ENCODE measurements at regions not wholly inside any gene's neighbourhood (a gene's known extent, or its start where the extent isn't known, plus 50 kb on each side); places are given as distances from the start of the nearest gene placed in this dataset.
"Not testable (repeated sequence)": the region's sequence is repeated elsewhere in the genome, so short reads cannot be mapped to it uniquely, and the experiment has no call there.

- Histone ChIP-seq H3K27me3 (ENCODE audit: insufficient read depth, poor library complexity, severe bottlenecking) (no peaks in the 10 kb centered on the region), H3K27ac (replicated peaks) (no peak overlapping the region), H3K4me3 (replicated peaks; ENCODE audit: insufficient read depth, low read length) (no peak overlapping the region)
- no peak for TF ChIP-seq POLR2AphosphoS5 (IDR thresholded peaks at IDR 0.05; ENCODE audit: low read depth)
- TF ChIP-seq, protein P1, sequence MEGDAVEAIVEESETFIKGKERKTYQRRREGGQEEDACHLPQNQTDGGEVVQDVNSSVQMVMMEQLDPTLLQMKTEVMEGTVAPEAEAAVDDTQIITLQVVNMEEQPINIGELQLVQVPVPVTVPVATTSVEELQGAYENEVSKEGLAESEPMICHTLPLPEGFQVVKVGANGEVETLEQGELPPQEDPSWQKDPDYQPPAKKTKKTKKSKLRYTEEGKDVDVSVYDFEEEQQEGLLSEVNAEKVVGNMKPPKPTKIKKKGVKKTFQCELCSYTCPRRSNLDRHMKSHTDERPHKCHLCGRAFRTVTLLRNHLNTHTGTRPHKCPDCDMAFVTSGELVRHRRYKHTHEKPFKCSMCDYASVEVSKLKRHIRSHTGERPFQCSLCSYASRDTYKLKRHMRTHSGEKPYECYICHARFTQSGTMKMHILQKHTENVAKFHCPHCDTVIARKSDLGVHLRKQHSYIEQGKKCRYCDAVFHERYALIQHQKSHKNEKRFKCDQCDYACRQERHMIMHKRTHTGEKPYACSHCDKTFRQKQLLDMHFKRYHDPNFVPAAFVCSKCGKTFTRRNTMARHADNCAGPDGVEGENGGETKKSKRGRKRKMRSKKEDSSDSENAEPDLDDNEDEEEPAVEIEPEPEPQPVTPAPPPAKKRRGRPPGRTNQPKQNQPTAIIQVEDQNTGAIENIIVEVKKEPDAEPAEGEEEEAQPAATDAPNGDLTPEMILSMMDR (IDR thresholded peaks at IDR 0.05; ENCODE audit: insufficient read depth, low read length): no peak
- TF ChIP-seq SPI1 (IDR thresholded peaks at IDR 0.05; ENCODE audit: borderline replicate concordance, low read depth): no peak
- TF ChIP-seq GABPA (IDR thresholded peaks at IDR 0.05; ENCODE audit: low read depth): no peak
- TF ChIP-seq REST (IDR thresholded peaks at IDR 0.05; ENCODE audit: insufficient replicate concordance, low read depth): no peak
- no peak for DNase-seq (ENCODE audit: low read depth in 1 of 2, low spot score in 1 of 2)
Observed at GRCh38 chr21:9738527-9738926, 782.9 kb upstream of the TPTE start.

DNA sequence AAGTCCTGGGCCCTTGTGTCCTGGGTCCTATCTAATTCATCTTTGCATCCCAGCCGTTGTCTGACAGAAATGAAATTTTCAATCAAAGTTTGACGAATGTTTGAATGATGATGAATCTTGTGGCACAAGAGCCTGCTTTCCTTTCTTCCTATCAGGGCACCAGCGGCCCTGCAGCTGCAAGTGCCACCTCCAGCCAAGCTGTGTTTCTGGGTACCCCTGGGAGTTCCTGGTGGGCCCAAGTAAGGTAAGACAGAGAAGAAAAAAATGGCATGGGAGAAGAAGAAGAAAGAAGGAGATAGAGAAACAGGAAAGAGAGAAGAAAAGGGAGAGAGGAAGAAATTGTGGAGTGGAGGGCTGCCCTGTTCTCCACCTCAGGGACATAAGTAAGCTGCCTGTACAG, 782.1 kb upstream of the TPTE start:
- no peak for DNase-seq (ENCODE audit: low read depth in 1 of 2, low spot score in 1 of 2)
- no peaks in the 10 kb centered on the region for H3K27me3 ChIP-seq (ENCODE audit: insufficient read depth, poor library complexity, severe bottlenecking)
- TF ChIP-seq POLR2AphosphoS5 (IDR thresholded peaks at IDR 0.05; ENCODE audit: low read depth) (no peak), REST (IDR thresholded peaks at IDR 0.05; ENCODE audit: insufficient replicate concordance, low read depth) (no peak), GABPA (IDR thresholded peaks at IDR 0.05; ENCODE audit: low read depth) (no peak)
- no peak overlapping the region for H3K27ac ChIP-seq (replicated peaks)
- H3K4me3 ChIP-seq (replicated peaks; ENCODE audit: insufficient read depth, low read length): no peak overlapping the region

DNA sequence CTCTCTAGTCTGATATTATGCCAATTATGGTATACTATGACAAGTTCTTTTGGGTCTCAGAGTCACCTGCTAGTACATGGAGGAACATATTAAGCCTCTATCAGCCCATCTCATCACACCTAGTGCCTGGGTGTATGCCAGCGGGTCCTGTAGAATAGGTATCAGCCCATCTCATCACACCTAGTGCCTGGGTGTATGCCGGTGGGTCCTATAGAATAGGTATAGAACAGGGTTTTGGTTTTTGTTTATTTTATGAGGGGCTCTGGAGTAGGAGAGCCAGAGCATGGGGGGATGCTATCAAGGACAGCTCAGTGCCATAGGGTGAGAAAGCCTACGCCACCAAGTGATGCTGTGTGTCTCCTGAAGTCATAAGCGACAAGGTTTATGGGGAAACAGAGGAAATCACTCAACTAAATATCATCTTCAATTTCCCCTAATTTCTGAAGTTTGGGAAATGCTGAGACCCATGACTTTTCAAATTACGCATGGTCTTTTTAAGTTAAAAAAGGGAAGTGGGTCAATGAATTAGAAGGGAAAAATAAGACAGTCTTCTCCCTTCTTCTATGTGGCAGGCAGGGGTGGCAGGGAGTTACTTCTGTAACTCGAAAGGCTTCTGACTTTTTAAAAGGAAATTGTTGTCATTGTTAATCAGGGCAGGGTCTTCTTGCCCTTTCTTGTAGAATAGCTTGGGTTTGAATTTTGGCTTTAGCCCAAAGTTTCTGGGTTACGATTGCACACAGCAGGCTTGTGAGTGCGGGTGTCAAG, 781.0 kb upstream of the TPTE start:
- not testable (repeated sequence) for H3K27me3 ChIP-seq (ENCODE audit: insufficient read depth, poor library complexity, severe bottlenecking); DNase-seq (ENCODE audit: low read depth in 1 of 2, low spot score in 1 of 2); H3K4me3 ChIP-seq (replicated peaks; ENCODE audit: insufficient read depth, low read length); H3K27ac ChIP-seq (replicated peaks)
- peak; percentile 61; the same call in 1 of the 2 replicates for TF ChIP-seq SPI1 (IDR thresholded peaks at IDR 0.05; ENCODE audit: borderline replicate concordance, low read depth)

- DNase-seq (ENCODE audit: low read depth in 1 of 2, low spot score in 1 of 2); H3K27ac ChIP-seq (replicated peaks); H3K4me3 ChIP-seq (replicated peaks; ENCODE audit: insufficient read depth, low read length); H3K27me3 ChIP-seq (ENCODE audit: insufficient read depth, poor library complexity, severe bottlenecking): not testable (repeated sequence)
Observed at GRCh38 chr21:9740991-9741742, 780.2 kb upstream of the TPTE start.

GRCh38 chr21:9743566-9743965, 777.8 kb upstream of the TPTE start:
- DNase-seq (ENCODE audit: low read depth in 1 of 2, low spot score in 1 of 2): not testable (repeated sequence)

GRCh38 chr21:9744166-9744565, 777.2 kb upstream of the TPTE start:
- DNase-seq (ENCODE audit: low read depth in 1 of 2, low spot score in 1 of 2); H3K27ac ChIP-seq (replicated peaks); H3K27me3 ChIP-seq (ENCODE audit: insufficient read depth, poor library complexity, severe bottlenecking); H3K4me3 ChIP-seq (replicated peaks; ENCODE audit: insufficient read depth, low read length): not testable (repeated sequence)

More at GRCh38 chr21:9743566-9743965, 777.8 kb upstream of the TPTE start:
- H3K27me3 ChIP-seq (ENCODE audit: insufficient read depth, poor library complexity, severe bottlenecking); H3K27ac ChIP-seq (replicated peaks); H3K4me3 ChIP-seq (replicated peaks; ENCODE audit: insufficient read depth, low read length): not testable (repeated sequence)

- not testable (repeated sequence) for H3K4me3 ChIP-seq (replicated peaks; ENCODE audit: insufficient read depth, low read length); DNase-seq (ENCODE audit: low read depth in 1 of 2, low spot score in 1 of 2); H3K27ac ChIP-seq (replicated peaks); H3K27me3 ChIP-seq (ENCODE audit: insufficient read depth, poor library complexity, severe bottlenecking)
Observed at GRCh38 chr21:9744593-9744992, 776.8 kb upstream of the TPTE start.

DNA sequence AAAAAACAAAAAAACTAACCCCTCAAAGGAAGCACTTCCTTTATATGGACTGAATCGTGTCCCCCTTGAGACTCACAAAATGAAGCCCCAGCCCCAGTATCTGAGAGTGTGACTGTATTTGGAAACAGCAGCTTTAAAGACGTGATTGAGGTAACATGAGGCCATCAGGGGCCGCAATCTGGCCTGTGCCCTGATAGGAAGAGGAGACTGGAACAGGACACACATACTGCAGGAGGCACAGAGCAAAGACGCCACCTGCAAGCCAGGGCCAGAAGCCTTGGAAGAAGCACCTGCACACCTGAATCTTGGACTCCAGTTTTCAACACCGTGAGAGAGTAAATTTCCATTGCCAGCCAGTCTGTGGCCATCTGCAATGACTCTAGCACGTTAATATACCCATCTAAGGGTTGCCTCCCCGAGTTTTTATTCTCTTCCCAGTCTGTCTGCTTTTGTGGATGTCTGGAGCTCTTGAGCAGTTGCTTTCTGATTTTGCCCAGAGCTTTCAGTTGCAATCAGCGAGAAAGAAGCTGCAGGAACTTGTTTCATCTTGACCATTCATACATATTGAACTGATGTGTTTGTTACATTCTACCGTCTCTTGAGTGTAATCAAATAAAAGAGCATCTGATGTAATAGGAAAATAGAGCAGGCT, 775.8 kb upstream of the TPTE start:
- not testable (repeated sequence) for H3K27ac ChIP-seq (replicated peaks); H3K27me3 ChIP-seq (ENCODE audit: insufficient read depth, poor library complexity, severe bottlenecking); H3K4me3 ChIP-seq (replicated peaks; ENCODE audit: insufficient read depth, low read length); DNase-seq (ENCODE audit: low read depth in 1 of 2, low spot score in 1 of 2)

- H3K4me3 ChIP-seq (replicated peaks; ENCODE audit: insufficient read depth, low read length); DNase-seq (ENCODE audit: low read depth in 1 of 2, low spot score in 1 of 2); H3K27me3 ChIP-seq (ENCODE audit: insufficient read depth, poor library complexity, severe bottlenecking); H3K27ac ChIP-seq (replicated peaks): not testable (repeated sequence)
Observed at GRCh38 chr21:9746311-9746710, 775.1 kb upstream of the TPTE start.

Measured in HL-60 (cell line).